ENCODE measurements at regions not wholly inside any gene's neighbourhood (a gene's known extent, or its start where the extent isn't known, plus 50 kb on each side); places are given as distances from the start of the nearest gene placed in this dataset.
A peak's percentile ranks its signal among the peaks of the same experiment; 100 is the strongest.

GRCh38 chr1:79974659-79975058 lies 968.1 kb upstream of the ADGRL4 start:
- Histone ChIP-seq H3K36me3 (ENCODE audit: insufficient read depth, low read length) (no peaks in the 10 kb centered on the region), H3K4me3 (ENCODE audit: low read depth, low read length, poor library complexity, severe bottlenecking) (no peak overlapping the region), H3K27ac (ENCODE audit: low read depth, low read length, poor library complexity, severe bottlenecking) (no peak overlapping the region), H3K4me1 (ENCODE audit: insufficient read depth, low read length, poor library complexity, severe bottlenecking) (no peaks in the 10 kb centered on the region), H3K4me2 (ENCODE audit: low read length) (no peak overlapping the region), H3K9me2 (ENCODE audit: insufficient read depth, low read length) (no peaks in the 10 kb centered on the region), H4K20me1 (ENCODE audit: insufficient read depth, low read length) (no peaks in the 10 kb centered on the region), H3K79me2 (ENCODE audit: insufficient read depth, low read depth, low read length) (no peaks in the 10 kb centered on the region), H2AFZ (ENCODE audit: low read length) (no peak overlapping the region), H3K9me3 (ENCODE audit: low read length) (no peaks in the 10 kb centered on the region)
- no peak for DNase-seq (ENCODE audit: low spot score)
- no TSS peak for BruUV-seq (replicated peaks)
- TF ChIP-seq, protein P1, sequence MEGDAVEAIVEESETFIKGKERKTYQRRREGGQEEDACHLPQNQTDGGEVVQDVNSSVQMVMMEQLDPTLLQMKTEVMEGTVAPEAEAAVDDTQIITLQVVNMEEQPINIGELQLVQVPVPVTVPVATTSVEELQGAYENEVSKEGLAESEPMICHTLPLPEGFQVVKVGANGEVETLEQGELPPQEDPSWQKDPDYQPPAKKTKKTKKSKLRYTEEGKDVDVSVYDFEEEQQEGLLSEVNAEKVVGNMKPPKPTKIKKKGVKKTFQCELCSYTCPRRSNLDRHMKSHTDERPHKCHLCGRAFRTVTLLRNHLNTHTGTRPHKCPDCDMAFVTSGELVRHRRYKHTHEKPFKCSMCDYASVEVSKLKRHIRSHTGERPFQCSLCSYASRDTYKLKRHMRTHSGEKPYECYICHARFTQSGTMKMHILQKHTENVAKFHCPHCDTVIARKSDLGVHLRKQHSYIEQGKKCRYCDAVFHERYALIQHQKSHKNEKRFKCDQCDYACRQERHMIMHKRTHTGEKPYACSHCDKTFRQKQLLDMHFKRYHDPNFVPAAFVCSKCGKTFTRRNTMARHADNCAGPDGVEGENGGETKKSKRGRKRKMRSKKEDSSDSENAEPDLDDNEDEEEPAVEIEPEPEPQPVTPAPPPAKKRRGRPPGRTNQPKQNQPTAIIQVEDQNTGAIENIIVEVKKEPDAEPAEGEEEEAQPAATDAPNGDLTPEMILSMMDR (conservative IDR thresholded peaks at IDR 0.05; ENCODE audit: low read length), result 0 out of 2 replicates have a peak, but pooled peaks have one; percentile 44
- no peak for TF ChIP-seq EZH2phosphoT487 (IDR thresholded peaks at IDR 0.05; ENCODE audit: borderline replicate concordance, low read depth, low read length)
- intact Hi-C loops (cut with micrococcal nuclease; ENCODE audit: unreplicated experiment), result loop anchor here (5.0 kb wide), 1 partner anchor 477 kb away; no protein-coding TSS in a partner anchor
- POLR2A ChIA-PET, result no interaction called here
- CTCF ChIA-PET (ENCODE audit: unreplicated experiment), result no interaction called here

- Histone ChIP-seq H2AFZ (ENCODE audit: low read length) (no peak overlapping the region), H3K36me3 (ENCODE audit: insufficient read depth, low read length) (no peaks in the 10 kb centered on the region), H3K4me2 (ENCODE audit: low read length) (no peak overlapping the region), H3K27ac (ENCODE audit: low read depth, low read length, poor library complexity, severe bottlenecking) (no peak overlapping the region), H3K4me3 (ENCODE audit: low read depth, low read length, poor library complexity, severe bottlenecking) (no peak overlapping the region), H4K20me1 (ENCODE audit: insufficient read depth, low read length) (no peaks in the 10 kb centered on the region), H3K9me3 (ENCODE audit: low read length) (no peaks in the 10 kb centered on the region), H3K4me1 (ENCODE audit: insufficient read depth, low read length, poor library complexity, severe bottlenecking) (no peaks in the 10 kb centered on the region), H3K9me2 (ENCODE audit: insufficient read depth, low read length) (no peaks in the 10 kb centered on the region), H3K79me2 (ENCODE audit: insufficient read depth, low read depth, low read length) (no peaks in the 10 kb centered on the region)
- BruUV-seq (replicated peaks), result no TSS peak
- intact Hi-C loops (cut with micrococcal nuclease; ENCODE audit: unreplicated experiment), result loop anchor here (5.0 kb wide), 1 partner anchor 473 kb away; no protein-coding TSS in a partner anchor
- ChIA-PET CTCF (ENCODE audit: unreplicated experiment) (no interaction called here), POLR2A (no interaction called here)
- TF ChIP-seq, protein P1 (conservative IDR thresholded peaks at IDR 0.05; ENCODE audit: low read length), result no peak
- TF ChIP-seq EZH2phosphoT487 (IDR thresholded peaks at IDR 0.05; ENCODE audit: borderline replicate concordance, low read depth, low read length), result no peak
- no peak for DNase-seq (ENCODE audit: low spot score)
Observed at GRCh38 chr1:79969886-79970285, 963.4 kb upstream of the ADGRL4 start.

- Histone ChIP-seq H3K4me2 (ENCODE audit: low read length) (no peak overlapping the region), H2AFZ (ENCODE audit: low read length) (no peak overlapping the region), H3K9me2 (ENCODE audit: insufficient read depth, low read length) (no peaks in the 10 kb centered on the region), H3K4me3 (ENCODE audit: low read depth, low read length, poor library complexity, severe bottlenecking) (no peak overlapping the region), H3K9me3 (ENCODE audit: low read length) (no peaks in the 10 kb centered on the region), H4K20me1 (ENCODE audit: insufficient read depth, low read length) (no peaks in the 10 kb centered on the region), H3K27ac (ENCODE audit: low read depth, low read length, poor library complexity, severe bottlenecking) (no peak overlapping the region), H3K4me1 (ENCODE audit: insufficient read depth, low read length, poor library complexity, severe bottlenecking) (no peaks in the 10 kb centered on the region), H3K79me2 (ENCODE audit: insufficient read depth, low read depth, low read length) (no peaks in the 10 kb centered on the region), H3K36me3 (ENCODE audit: insufficient read depth, low read length) (no peaks in the 10 kb centered on the region)
- no TSS peak for BruUV-seq (replicated peaks)
- ChIA-PET POLR2A (no interaction called here), CTCF (ENCODE audit: unreplicated experiment) (no interaction called here)
- no peak for DNase-seq (ENCODE audit: low spot score)
- intact Hi-C loops (cut with micrococcal nuclease; ENCODE audit: unreplicated experiment), result no loop called here
- TF ChIP-seq, protein P1 (conservative IDR thresholded peaks at IDR 0.05; ENCODE audit: low read length), result no peak
- no peak for TF ChIP-seq EZH2phosphoT487 (IDR thresholded peaks at IDR 0.05; ENCODE audit: borderline replicate concordance, low read depth, low read length)
Observed at GRCh38 chr1:79966438-79966837, 959.9 kb upstream of the ADGRL4 start.
